NCI-H748 (cell line): ENCODE measurements at regions not wholly inside any gene's neighbourhood (a gene's known extent, or its start where the extent isn't known, plus 50 kb on each side); places are given as distances from the start of the nearest gene placed in this dataset.
A peak's percentile ranks its signal among the peaks of the same experiment; 100 is the strongest.

Source experiments
- DNase-seq: peaks from one replicate; lab custom pipeline; 2025; ENCODE audit not compliant: unreplicated experiment; lab: John Stamatoyannopoulos, UW

- DNase-seq: no peak
Measured at GRCh38 chr2:12303181-12304030, 413.3 kb upstream of the TRIB2 start.

DNA sequence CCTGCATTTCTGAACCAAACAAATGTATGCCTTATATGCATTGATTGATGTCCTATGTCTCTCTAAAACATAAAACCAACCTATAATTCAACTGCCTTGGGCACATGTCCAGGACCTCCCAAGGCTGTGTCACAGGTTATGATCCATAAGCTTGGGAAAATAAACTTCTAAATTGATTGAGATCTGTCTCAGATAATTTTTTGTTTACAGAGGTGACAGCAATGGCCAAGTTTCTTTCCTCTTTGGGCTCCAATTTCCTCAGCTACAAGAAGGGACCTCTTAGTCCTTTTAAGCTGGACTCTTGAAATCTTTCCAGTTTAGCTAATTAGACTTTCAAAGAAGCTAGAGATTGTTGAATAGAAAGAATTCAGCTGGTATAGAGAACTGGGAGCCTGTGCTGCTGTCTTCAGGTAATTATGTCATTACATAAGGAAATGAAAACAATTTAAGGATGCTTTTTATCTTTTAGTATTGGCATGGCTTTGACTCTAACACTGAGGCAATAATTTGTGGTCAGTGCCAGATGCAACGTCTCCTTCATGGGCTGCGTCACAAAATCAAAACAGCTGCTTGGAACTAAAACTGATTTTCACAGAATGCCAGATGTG lies 412.1 kb upstream of the TRIB2 start:
- no peak for DNase-seq

DNA sequence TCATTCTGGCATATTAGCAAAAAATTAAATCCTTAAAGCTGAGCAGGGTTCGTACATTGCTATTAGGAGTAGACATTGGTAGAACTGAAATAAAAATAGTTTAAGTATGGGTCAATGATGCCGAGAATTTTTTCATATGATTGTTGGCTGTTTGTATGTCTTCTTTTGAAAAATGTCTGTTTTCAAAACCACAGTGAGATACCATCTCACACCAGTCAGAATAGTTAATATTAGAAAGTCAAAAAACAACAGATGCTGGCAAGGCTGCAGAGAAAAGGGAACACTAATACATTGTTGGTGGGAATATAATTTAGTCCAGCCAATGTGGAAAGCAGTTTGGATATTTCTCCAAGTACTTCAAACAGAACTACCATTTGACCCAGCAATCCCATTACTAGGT lies 410.8 kb upstream of the TRIB2 start:
- DNase-seq: no peak

- DNase-seq: no peak
Measured at GRCh38 chr2:12310399-12310798, 406.3 kb upstream of the TRIB2 start.

GRCh38 chr2:12313445-12314126 lies 403.1 kb upstream of the TRIB2 start:
- no peak for DNase-seq

- DNase-seq: peak; percentile 48
Measured at GRCh38 chr2:12314127-12314760, 402.5 kb upstream of the TRIB2 start.

DNA sequence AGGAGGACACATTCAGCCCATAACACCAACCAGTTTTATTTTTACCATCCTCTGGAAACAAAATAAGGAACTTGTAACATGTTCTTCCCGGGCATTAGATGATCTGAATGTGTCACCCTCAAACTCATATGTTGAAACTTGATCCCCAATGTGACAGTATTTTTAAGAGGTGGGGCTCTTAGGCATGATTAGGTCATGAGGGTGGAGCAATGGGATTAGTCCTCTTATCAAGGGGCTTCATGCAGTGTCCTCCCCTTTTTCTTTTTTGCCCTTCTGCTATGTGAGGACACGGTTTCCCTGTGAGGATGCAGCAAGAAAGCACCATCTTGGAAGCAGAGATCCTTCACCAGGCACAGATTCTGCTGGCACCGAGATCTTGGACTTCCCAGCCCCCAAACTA lies 401.5 kb upstream of the TRIB2 start:
- no peak for DNase-seq

DNA sequence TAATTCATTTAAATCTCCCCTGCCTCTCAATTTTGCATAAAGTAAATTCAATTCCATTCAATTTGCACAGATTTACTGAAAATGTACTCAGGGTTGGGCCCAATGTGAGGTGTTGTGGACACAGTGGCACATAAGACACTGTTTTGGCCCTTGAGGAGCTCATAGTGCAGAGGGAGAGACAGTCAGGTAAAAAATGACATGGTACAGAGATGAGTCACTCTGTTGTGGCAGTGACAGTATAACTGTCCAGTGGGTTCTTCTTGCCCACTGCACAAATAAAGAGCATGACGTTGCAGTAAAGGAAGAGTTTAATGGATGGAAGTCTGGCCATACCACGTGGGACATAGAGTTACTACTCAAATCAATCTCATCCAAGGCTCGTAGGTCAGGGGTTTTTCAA lies 400.3 kb upstream of the TRIB2 start:
- no peak for DNase-seq

DNA sequence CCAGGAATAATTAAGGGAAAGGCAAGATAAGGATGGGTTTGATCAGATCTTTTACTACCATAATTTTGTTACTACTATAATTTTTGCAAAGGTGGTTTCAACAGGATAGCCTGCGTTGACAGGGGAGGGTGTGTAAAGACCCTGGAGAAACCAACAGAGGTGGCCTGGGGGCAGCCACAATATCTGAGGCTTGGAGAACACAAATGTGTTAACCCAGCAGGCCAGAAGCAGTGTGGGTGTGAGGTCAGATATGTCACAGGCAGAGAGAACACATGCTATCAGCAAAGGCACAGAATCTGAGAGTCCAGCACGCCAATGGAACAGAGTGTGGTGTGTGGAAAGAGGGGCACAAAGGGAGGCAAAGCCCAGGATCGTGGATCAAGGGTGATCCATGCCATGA lies 399.4 kb upstream of the TRIB2 start:
- no peak for DNase-seq

DNA sequence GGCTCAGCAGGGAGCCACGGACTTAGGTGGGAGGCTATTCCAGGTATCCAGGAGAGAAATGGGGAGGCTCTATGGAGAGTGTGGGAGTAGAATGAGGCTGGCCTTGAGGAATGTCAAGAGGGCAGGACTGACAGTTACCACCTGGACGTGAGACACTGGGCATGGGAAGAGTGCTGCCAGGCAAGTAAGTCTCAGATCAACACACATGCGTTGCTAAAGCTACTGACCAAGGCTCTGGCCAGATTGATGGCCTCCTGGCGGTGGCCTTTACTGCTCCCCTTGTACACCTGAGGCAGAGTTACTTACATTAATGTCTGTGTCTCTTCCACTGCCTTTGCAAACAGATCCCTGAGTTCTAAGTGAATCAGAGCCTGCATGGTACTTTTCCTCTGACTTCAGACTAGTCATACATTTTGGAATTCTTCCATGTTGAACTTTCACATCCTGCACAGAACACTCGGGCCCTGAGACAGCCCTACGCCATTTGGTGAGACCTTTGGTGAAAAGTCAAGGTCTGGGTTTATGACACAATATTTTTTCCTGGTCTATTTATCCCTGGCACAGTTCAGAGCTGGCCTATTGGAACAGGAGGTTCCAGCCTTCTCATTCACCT lies 398.8 kb upstream of the TRIB2 start:
- no peak for DNase-seq

GRCh38 chr2:12318427-12319057 lies 398.2 kb upstream of the TRIB2 start:
- no peak for DNase-seq

GRCh38 chr2:12320027-12320734 lies 396.6 kb upstream of the TRIB2 start:
- DNase-seq: no peak

DNA sequence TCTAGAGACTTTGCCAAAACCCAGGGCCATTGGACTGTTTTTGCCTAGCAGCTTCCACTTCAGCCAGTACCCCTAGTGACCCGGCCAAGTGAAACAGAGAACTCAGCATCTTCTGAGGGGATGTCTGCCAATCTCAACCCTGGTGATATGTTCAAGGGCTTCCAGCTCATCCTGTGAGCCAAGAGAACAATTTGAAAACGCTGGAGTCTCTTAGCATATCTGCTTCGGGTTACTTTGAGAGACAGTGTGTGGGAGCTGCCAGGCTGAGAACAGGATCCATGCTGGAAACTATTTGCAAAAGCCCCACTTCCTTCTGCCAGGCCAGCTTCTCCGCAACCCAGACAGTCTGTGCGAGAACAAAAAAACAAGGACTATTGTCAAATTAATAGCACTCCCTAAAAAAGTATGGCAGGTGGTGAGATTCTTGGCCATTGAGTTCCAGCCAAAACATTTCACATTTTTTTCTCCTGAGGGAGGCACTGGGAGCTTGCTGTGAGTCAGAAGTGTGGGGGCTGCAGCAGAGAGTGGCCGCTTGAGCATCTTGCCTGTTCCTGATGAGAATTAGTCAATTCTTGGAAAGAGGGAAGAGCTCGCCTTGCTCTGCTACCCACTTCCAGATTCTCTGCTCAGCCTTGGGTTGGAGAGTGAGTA lies 395.6 kb upstream of the TRIB2 start:
- no peak for DNase-seq

- DNase-seq: no peak
Measured at GRCh38 chr2:12321886-12322285, 394.9 kb upstream of the TRIB2 start.

DNA sequence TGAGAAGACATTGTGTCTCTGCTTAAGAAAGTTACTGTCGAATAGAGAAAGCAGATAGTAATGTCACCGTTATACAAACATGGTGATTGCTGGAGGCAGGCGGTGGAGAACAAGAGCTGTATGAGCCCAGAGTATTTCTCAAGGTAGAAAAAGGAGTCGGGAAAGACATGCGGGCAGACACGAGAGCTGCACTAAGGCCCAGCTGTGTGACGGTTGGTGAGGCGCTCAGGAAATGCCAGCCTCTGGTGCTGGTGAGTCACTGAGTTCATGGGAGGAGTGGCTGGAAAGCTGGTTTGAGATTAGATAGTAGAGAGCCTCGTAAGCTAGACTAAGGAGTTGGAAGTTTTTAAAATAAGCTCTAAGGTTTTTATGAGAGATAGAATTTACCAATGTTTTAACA lies 390.9 kb upstream of the TRIB2 start:
- no peak for DNase-seq

- DNase-seq: no peak
Measured at GRCh38 chr2:12326449-12327190, 390.1 kb upstream of the TRIB2 start.

DNA sequence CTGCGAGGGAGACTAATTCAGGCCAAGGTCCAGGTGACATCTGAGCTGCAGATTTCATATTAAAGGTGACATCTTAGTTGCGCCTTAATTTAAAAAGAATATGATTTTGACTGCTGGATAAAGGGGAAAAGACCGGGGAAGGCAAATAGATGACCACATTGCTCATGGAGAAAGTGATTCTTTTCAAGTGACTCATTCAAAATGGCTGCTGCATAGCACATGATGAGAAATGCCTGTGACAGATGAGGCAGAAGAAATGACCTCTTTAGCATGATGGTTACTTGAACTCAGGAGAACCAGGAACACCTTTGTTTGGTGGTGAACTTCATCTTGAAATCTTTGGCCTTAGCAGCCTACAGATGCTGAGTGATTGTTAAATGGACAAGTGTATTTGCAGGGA lies 385.8 kb upstream of the TRIB2 start:
- no peak for DNase-seq

- no peak for DNase-seq
Measured at GRCh38 chr2:12331698-12332097, 385.0 kb upstream of the TRIB2 start.

DNA sequence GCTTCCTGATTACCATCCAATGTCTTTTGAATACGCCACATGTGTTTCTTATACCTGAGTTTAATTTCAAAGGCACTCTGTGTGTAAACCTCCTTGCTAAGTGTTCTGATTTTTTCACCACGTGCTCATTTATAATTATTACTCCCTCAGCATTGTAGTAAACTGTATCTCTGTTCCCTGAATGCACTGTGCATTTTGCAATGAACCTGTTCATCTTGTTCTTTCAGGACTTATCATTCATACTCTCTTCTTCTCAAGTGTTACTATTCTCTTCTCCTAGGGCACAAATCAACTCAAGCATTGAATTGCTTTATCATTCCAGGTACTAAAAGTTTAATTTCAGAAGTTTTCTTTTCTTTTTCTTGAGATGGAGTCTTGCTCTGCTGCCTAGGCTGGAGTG lies 383.4 kb upstream of the TRIB2 start:
- no peak for DNase-seq
